Adrenal gland (tissue), 5 donors: ENCODE measurements at regions not wholly inside any gene's neighbourhood (a gene's known extent, or its start where the extent isn't known, plus 50 kb on each side); places are given as distances from the start of the nearest gene placed in this dataset.
"Not testable (repeated sequence)": the region's sequence is repeated elsewhere in the genome, so short reads cannot be mapped to it uniquely, and the experiment has no call there.

Experiments
- CTCF ChIP-seq, 6 experiments: fragments of 450-650 bp in 4 of 6; fragments of 200-600 bp in 2 of 6; sonication (generic) in 1 of 6; IDR thresholded peaks; 1 replicate in 5 of 6; 2 replicates in 1 of 6; pipeline versions ENCODE4 v1.5.1 to v1.8.0; 2016 to 2021; ENCODE audit warnings: antibody characterized with exemption in 6 of 6, mild to moderate bottlenecking in 2 of 6, moderate library complexity in 1 of 6
- POLR2A ChIP-seq, 2 donors: fragments of 450-650 bp; IDR thresholded peaks; one replicate each; pipeline ENCODE4 v1.6.1; 2017; ENCODE audit warnings: antibody characterized with exemption in 2 of 2, mild to moderate bottlenecking in 2 of 2, moderate library complexity in 1 of 2
- donor health status: DM: no; HTN: no; CAD: no.

GRCh38 chrX:7461051-7461450, 313.1 kb upstream of the PUDP start:
- TF ChIP-seq CTCF, POLR2A (IDR thresholded peaks at IDR 0.05): not testable (repeated sequence)
